ENCODE measurements at regions not wholly inside any gene's neighbourhood (a gene's known extent, or its start where the extent isn't known, plus 50 kb on each side); places are given as distances from the start of the nearest gene placed in this dataset.

GRCh38 chr7:40922316-40922670 lies 780.6 kb downstream of the INHBA start:
- DNase-seq, result no peak
- 63 to 88% (median 82%) methylated on average over 1 of the region's 1 CpG for WGBS, 5 donors
- TF ChIP-seq POLR2A (IDR thresholded peaks at IDR 0.05), result no peak
- no peak for TF ChIP-seq CTCF (IDR thresholded peaks at IDR 0.05 in 8 of 11, conservative IDR thresholded peaks at IDR 0.05 in 3 of 11)
- TF ChIP-seq POLR2AphosphoS5 (IDR thresholded peaks at IDR 0.05), result no peak
- Histone ChIP-seq H3K36me3 (no peaks in the 10 kb centered on the region), H3K4me3 (no peak overlapping the region), H3K9me3 (peaks cover 0 to 9% (median 0%) of the 10 kb centered on the region in 8 donors), H3K27ac (no peak overlapping the region), H3K4me1 (no peaks in the 10 kb centered on the region), H3K27me3 (replicated peaks in 1 of 7) (no peaks in the 10 kb centered on the region)
- intact Hi-C loops (cut with DNase I; ENCODE audit: low total_unique reads), result no loop called here

DNA sequence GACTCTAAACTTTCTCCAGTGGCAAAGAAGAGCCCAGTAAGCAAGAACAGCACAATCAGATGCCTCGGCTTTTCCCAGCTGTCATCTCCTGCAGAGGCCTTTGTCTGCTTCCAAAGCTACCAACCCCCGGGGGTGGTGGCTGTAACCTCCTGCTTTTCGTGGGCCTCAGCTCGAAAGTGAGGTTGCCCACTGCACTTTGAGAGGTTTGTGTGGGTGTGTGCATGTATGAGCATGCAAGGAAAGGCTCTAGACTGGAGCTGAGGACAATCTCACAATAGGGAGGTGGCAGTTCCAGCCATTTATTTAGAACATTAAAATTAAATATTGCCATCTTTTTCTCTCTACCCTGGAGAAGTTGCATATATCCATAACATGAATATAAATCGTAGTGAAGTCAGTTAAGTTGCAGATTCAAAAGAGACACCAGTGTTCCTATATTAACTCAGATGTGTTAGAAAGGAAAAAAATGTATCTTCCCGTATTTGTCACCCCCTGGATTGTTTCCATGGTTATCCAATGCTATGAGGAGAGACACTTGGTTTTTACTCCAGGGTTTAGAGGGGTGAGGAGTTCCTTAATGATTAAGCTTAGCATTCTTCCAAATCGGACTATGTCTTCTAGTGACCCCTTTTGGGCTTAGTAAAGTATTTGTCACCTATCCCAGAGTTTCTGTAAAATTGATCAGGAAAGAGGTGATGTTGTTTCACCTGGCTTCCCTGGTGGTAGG lies 781.1 kb downstream of the INHBA start:
- intact Hi-C loops (cut with DNase I; ENCODE audit: low total_unique reads), result no loop called here
- no peak for DNase-seq
- no peaks in the 10 kb centered on the region for H3K4me1 ChIP-seq
- WGBS, 5 donors, result 73 to 86% (median 78%) methylated on average over 7 of the region's 7 CpGs
- no peak overlapping the region for H3K4me3 ChIP-seq
- TF ChIP-seq CTCF (IDR thresholded peaks at IDR 0.05 in 8 of 11, conservative IDR thresholded peaks at IDR 0.05 in 3 of 11) (no peak), POLR2AphosphoS5 (IDR thresholded peaks at IDR 0.05) (no peak), POLR2A (IDR thresholded peaks at IDR 0.05) (no peak)
- H3K27me3 ChIP-seq (replicated peaks in 1 of 7), result no peaks in the 10 kb centered on the region
- H3K27ac ChIP-seq, result no peak overlapping the region
- H3K9me3 ChIP-seq, result peaks cover 0 to 9% (median 0%) of the 10 kb centered on the region in 8 donors
- H3K36me3 ChIP-seq, result no peaks in the 10 kb centered on the region

DNA sequence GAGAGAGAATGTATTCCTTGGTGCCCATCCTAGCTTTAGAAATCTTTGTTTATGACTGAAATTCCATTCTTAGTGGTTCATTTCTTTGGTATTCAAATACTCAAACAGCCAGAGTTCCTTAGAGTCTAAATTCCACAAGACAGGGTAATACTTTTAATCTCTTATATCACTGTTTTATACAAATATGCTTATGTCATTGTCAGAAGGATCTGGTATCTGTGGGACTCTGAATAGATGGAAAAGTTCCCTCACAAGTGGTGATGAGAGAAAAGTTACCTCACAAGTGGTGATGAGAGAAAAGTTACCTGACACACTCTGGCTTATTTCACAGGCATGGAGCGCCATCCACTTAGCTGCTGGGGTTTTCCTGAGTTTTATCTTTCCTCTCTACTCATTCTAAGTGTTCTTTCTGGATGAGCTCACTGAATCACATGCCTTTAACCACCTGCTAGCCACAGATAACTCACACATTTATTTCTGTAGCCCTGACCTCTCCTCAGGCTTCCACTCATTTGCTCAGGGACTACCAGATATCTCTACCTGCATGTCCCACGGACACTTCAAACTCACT lies 784.0 kb downstream of the SUGCT start:
- WGBS, 5 donors, result 77 to 89% (median 78%) methylated on average over 2 of the region's 2 CpGs
- no peaks in the 10 kb centered on the region for H3K36me3 ChIP-seq
- no peak overlapping the region for H3K4me3 ChIP-seq
- no peaks in the 10 kb centered on the region for H3K27me3 ChIP-seq (replicated peaks in 1 of 7)
- H3K9me3 ChIP-seq, result peaks cover 0 to 7% (median 0%) of the 10 kb centered on the region in 8 donors
- intact Hi-C loops (cut with DNase I; ENCODE audit: low total_unique reads), result no loop called here
- no peak for TF ChIP-seq POLR2A (IDR thresholded peaks at IDR 0.05)
- no peak for TF ChIP-seq CTCF (IDR thresholded peaks at IDR 0.05 in 8 of 11, conservative IDR thresholded peaks at IDR 0.05 in 3 of 11)
- TF ChIP-seq POLR2AphosphoS5 (IDR thresholded peaks at IDR 0.05), result no peak
- no peaks in the 10 kb centered on the region for H3K4me1 ChIP-seq
- no peak overlapping the region for H3K27ac ChIP-seq
- DNase-seq, result no peak

- Histone ChIP-seq H3K9me3 (no peaks in the 10 kb centered on the region), H3K36me3 (no peaks in the 10 kb centered on the region), H3K27ac (no peak overlapping the region), H3K27me3 (replicated peaks in 1 of 7) (no peaks in the 10 kb centered on the region), H3K4me3 (no peak overlapping the region), H3K4me1 (no peaks in the 10 kb centered on the region)
- no peak for TF ChIP-seq CTCF (IDR thresholded peaks at IDR 0.05 in 8 of 11, conservative IDR thresholded peaks at IDR 0.05 in 3 of 11)
- no peak for TF ChIP-seq POLR2AphosphoS5 (IDR thresholded peaks at IDR 0.05)
- no peak for DNase-seq
- 73 to 83% (median 77%) methylated on average over 2 of the region's 2 CpGs for WGBS, 5 donors
- intact Hi-C loops (cut with DNase I; ENCODE audit: low total_unique reads), result no loop called here
Observed at GRCh38 chr7:40916813-40917212, 782.0 kb downstream of the SUGCT start.
